GM18867 (cell line): ENCODE measurements at regions not wholly inside any gene's neighbourhood (a gene's known extent, or its start where the extent isn't known, plus 50 kb on each side); places are given as distances from the start of the nearest gene placed in this dataset.
"Not testable (repeated sequence)": the region's sequence is repeated elsewhere in the genome, so short reads cannot be mapped to it uniquely, and the experiment has no call there.

Experiments
- ATAC-seq: cut with Tn5 transposase; IDR thresholded peaks from one replicate; pipeline ENCODE4 v1.9.1; 2021; ENCODE audit warnings: mild to moderate bottlenecking, moderate library complexity; ENCODE audit not compliant: unreplicated experiment

DNA sequence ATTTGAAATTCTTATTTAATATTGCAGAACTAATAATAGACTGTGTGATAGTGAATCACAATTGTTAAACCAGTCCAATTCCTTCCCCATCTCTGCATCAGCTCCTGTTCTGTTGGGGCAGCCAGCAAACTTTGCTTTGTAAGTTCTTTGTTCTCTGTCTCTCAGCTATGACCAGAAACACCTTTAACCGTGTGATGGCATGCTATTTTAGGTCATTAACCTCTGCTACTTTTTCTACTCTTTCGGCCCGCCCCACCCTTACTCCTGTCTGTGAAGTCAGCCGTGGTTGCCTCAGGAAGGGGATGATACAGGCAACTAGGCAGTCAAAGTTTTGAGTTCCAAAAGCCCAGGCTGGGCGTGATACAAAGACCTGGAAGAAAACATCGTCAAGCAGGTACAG, 51.3 kb upstream of the EGFL6 start:
- no peak for ATAC-seq

DNA sequence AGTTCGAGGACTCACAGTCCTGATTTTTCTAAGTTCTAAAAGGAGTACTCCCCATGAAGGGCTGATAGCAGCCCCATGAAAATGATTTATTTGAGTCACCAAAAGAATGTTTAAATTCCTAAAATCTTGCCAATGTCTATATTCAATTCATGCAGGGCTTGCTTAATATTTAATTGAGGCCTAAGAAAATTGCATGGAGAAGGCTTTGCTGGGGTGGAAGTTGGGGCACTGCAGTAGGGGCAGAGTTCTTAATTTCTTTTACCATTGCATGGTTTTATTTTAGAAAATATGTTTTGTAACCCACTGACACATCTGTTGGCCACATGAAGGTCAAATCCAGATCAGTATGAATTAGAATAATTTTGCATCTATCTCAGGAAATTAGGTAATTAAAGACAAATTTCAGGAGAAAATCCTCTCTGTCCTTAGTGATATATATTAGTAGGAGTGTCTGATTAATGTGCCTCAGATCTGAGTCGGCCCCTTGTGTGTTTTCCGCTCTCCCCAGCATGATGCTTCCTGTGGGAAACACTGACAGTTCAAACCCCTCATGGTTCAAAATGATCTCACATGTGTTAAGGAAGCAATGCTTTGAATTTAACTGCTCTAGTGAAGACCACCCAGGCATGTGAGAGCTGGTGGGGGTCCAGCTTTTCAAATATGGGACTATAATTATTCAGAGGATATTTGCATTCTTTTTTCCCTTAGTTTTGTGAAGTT, 54.0 kb upstream of the EGFL6 start:
- ATAC-seq = no peak

GRCh38 chrX:13511944-13512330, 57.5 kb upstream of the EGFL6 start:
- no peak for ATAC-seq

DNA sequence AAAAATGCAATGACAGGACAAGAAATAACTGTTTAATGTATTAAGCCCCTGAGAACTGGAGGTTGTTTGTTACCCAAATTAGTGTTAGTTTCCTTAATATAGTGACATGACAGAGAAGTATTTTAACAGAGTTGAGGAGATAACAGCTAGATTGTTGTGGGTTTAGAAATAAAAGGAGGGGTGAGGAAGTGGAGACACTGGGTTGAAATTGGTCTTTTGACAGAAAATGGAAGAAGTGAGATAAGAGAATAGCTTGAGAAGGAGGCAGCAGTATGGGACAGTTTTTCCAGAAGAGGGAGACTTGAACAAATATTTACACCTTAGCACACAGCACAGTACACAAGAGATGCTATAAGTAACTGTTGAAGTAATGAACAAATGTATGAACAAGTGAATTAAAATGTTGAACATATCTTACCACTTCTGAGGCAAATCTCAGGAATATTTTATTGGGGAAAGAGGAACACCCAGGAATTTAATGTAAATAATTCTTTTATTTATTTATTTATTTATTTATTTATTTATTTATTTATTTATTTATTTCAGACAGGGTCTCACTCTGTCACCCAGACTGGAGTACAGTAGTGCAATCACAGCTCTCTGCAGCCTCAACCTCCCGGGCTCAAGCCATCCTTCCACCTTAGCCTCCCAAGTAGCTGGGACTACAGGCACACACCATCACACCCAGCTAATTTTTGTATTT, 58.0 kb upstream of the EGFL6 start:
- no peak for ATAC-seq

DNA sequence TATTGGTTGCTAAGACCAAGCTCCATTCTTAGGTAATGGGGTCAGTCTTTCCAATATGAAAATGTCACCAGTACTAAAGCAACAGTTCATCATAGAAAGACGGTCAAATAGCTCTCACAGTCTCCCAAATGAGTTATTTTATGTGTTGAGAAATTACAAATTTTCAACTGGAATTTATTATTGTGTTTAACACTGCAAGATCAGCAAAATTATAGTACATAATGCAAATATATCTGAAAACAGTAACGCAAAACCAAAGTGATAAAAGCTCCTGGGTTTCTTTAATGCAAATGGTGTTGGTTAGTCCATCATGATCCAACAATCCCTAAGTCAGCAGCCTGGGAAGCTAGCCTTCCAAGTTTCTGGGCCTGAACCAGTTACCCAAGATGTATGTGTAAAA, 61.5 kb upstream of the EGFL6 start:
- no peak for ATAC-seq

- no peak for ATAC-seq
Observed at GRCh38 chrX:13506574-13506973, 62.8 kb upstream of the EGFL6 start.

- ATAC-seq = no peak
Observed at GRCh38 chrX:13502590-13502989, 66.8 kb upstream of the EGFL6 start.

DNA sequence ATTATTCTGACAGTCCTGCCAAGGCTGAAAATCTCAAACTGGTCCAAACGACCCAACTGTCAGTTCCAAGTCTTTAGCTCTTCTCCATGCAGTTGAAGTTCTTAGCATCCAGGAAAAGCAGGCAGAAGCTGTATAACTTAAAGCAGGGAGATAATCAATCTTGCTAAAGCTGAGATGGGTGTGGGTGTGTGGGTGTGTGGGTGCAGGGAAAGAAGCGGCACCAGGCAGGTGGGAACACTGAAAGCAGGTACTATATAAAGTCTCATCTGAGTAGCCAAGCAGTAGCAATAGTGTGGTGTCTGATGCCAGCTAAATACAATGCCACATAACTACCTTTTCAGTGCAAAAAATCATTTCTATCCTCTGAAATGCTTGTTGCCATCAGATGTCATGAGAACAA, 69.7 kb upstream of the EGFL6 start:
- ATAC-seq = no peak

GRCh38 chrX:13498238-13498637, 71.2 kb upstream of the EGFL6 start:
- ATAC-seq = no peak

DNA sequence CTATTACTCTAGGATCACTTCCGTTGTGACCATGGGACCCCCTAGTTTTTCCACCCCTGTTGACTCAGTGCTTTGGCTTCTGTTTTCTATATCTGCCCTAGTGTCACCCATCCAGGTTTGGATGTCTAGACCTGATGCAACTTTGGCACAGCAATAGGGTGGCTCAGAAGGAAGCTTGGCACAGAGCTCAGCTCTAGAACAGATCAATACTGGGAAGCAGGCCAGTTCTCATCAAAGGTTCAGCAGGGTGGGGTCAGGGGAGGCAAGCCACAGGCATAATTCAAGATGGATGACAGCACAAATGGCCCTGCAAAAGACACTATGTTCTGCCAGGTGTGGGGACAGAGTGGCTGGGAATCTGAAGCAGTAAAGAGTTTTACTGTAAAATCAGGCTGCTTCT, 74.2 kb upstream of the EGFL6 start:
- no peak for ATAC-seq

DNA sequence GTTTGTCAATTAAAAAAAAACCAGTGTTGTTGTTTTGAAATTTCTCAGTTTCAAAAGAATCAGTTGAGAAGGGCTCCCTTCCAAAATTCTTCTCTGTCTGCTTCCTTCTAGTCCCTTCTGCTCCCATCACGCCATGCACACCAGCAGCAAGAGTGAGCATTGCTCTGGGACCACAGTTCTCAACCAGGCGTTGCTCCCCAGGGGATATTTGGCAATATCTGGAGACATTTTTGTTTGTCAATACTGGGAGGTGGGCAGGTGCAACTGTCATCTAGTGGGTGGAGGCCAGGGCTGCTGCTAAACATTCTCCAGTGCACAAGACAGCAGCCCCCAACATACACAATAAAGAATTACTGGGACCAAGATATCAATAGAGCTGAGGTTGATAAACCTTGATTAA, 74.8 kb upstream of the EGFL6 start:
- ATAC-seq = no peak

- no peak for ATAC-seq
Observed at GRCh38 chrX:13493659-13494058, 75.7 kb upstream of the EGFL6 start.

- ATAC-seq = no peak
Observed at GRCh38 chrX:13492286-13492685, 77.1 kb upstream of the EGFL6 start.

DNA sequence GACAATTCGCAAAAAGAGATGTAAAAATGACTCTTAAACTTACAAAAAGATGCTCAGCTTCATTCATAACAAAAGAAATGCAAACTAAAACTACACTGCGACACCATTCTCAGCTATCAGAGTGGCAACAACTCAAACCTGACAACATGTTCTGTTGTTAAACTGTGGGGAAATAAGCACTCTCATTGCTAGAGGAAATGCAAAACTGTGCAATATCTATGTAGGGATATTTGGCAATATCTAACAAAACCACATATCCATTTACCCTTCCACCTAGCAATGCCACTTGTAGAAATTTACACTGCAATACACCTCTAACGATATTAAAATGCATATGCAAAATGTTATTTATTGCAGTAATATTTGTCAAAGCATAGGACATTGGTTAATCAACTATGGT, 78.3 kb upstream of the EGFL6 start:
- no peak for ATAC-seq

GRCh38 chrX:13489454-13489853, 79.9 kb upstream of the EGFL6 start:
- no peak for ATAC-seq

- ATAC-seq = peak; percentile 68
Observed at GRCh38 chrX:13487731-13488505, 81.5 kb upstream of the EGFL6 start.

DNA sequence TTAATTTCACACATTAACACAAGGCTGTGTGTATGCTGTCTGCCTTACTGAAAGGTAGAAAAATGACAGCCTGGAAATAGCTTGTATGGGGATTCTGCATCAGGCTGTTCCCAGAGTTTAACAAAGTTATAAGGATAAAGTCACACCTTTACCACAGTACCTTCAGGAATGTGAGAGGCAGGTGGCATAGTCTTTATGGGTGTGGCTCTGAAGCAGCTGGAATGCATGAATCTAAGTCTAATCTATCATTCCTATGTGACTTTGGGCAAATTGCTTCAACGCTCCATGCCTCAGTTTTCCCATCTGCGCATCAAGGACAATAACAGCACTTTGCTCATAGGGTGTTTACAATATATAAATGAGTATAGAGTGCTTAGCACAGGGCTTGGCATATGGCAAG, 84.2 kb upstream of the EGFL6 start:
- no peak for ATAC-seq

DNA sequence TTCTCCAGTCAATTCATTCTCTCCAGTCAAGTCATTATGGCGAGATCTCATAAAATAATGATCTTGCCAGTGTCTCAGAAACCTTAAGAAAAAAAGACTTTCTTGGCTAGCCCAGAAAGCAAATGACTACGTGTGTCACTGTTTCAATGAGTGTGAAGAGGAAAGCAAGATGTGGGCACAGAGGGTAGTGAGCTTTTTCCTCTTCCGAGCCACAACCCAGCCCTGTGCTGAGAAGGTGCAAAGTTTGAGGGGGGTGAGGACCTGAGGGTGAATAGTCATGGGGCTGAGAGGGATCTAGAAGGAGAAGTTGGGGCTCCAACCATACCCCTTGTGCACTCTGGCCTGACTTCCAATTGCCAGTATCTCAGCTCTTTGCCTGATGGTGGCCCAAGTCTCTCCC, 85.6 kb upstream of the EGFL6 start:
- ATAC-seq = no peak

DNA sequence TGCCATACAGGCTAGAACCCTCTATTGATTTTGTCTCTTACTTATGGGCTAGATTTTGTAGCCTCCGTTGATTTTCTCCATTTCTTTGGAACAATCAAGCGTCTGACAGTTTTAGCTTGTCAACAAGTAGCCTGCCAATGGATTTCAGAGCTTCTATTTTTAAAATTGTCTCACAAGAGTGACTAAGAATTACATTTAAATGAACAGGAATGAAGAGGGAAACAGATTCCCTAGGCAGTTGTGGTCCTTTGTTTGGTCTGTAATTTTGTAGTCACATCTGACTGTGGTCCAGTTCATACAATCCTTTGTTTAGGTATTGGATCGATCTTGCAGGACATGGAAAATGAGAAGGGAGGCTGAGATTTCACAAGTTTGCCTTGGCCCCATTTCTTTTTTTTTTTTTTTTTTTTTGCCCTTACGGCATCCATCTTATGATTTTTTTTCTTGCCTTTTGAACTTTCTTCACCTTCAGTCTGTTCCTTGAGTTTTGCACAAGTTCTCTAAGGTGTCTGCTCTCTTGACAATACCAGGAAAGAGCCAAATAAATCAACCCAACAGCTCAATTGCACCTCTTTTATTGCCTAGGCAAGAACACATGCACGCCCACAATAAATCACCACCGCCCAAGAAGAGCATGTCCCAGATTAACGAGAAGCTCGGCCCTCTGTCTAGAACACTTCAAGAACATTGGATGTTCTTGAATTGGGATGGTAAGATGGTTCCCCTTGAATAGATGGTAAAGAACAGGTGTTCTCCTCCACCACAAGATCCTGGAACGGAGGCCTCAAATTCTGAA, 86.5 kb upstream of the EGFL6 start:
- no peak for ATAC-seq

- ATAC-seq = not testable (repeated sequence)
Observed at GRCh38 chrX:13480780-13481179, 88.6 kb upstream of the EGFL6 start.

- ATAC-seq = no peak
Observed at GRCh38 chrX:13479452-13479813, 90.0 kb upstream of the EGFL6 start.
